ENCODE measurements at regions not wholly inside any gene's neighbourhood (a gene's known extent, or its start where the extent isn't known, plus 50 kb on each side); places are given as distances from the start of the nearest gene placed in this dataset.

DNA sequence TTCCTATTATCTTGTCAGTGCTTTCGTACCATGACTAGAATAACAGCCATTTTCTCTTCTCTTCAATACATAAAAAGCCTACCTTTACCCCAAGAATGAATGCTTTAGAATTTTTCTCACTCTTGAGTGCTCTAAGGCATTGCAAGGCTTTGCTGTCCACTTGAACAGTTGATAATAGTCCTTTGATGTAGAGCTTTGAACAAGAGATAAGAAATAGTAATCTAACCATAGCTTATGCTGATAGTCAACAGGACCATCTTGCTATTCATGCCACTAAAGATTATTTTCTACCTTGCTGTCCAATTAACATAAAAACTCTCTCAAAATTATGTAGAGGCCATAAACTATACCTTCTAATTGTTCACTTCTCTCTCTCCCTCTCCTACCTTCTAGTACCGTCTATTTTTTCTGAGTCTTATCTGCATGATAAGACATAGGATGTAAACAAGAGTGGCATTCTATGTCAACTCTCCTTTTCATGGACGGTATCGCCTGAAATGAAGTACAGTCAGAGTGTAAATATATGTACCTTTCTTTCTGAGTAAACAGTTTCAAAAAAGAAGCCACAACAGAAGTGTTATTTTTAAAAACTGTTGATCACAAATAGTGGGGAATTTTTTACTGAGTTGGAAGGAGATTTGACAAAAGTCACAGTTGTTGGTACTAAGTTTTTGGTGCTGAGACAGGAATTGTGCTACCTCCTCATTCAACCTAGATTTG is 297.9 kb downstream of the NDFIP2 start:
- no peak for TF ChIP-seq CTCF (conservative IDR thresholded peaks at IDR 0.05)
- no peak overlapping the region for H3K27ac ChIP-seq

GRCh38 chr13:79777504-79777903 is 296.5 kb downstream of the NDFIP2 start:
- H3K27ac ChIP-seq, result no peak overlapping the region
- TF ChIP-seq CTCF (conservative IDR thresholded peaks at IDR 0.05), result no peak

DNA sequence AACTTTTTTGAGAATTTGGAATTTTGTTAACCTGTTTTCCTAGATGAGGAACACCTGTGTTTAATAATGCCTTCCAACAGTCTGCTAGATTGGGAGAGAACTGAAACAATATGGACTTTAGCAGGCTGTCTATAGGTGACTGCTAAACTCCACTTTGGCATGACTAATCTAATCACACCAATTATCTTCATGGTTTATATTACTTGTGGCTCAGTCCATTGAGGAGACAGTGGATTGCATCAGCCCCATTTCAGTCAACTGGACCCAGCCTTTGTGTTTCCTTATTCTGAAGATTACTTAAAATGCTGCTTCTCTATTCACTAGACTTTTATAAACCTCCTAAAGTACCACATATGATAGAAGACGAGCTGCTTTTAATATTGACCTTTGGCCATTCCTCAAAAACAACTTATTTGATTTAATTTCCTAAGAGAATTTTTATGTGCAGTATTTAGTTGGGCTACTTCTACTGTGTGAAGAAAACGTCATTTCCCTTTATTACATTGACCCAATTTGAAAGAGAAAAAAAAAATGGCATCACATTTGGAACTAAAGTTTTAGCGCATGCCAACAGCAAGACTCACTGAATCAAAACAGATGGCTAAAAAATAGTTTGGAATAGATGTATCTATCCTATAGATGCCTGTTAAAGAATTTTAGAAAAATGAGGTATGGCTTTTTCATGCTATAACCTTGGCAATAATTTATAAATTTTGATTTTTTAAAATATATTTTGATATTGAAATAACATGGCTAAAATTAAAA is 295.8 kb downstream of the NDFIP2 start:
- no peak overlapping the region for H3K27ac ChIP-seq
- no peak for TF ChIP-seq CTCF (conservative IDR thresholded peaks at IDR 0.05)

- TF ChIP-seq CTCF (conservative IDR thresholded peaks at IDR 0.05), result peak; percentile 79
- H3K27ac ChIP-seq, result no peak overlapping the region
These were observed 294.9 kb downstream of the NDFIP2 start for GRCh38 chr13:79775830-79776229.

DNA sequence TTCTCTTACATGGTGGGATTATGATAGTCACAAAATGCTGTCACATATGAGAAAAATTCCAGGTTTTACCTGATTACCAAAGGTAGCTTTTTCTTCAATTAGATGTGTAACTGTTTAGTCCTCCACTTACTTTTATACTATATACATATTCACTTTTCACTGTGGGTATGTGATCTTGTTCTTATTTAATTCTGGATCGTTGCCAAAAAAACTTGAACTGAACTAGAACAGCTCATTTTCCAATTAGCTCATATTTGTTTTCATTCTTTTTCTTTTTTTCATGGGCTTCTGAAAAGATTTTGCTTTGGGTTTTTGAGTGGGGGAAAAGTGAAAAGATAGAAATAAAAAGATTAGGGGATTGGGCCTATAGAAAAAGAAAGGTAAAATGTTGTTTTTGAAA is 291.9 kb downstream of the NDFIP2 start:
- TF ChIP-seq CTCF (conservative IDR thresholded peaks at IDR 0.05), result no peak
- H3K27ac ChIP-seq, result no peak overlapping the region

DNA sequence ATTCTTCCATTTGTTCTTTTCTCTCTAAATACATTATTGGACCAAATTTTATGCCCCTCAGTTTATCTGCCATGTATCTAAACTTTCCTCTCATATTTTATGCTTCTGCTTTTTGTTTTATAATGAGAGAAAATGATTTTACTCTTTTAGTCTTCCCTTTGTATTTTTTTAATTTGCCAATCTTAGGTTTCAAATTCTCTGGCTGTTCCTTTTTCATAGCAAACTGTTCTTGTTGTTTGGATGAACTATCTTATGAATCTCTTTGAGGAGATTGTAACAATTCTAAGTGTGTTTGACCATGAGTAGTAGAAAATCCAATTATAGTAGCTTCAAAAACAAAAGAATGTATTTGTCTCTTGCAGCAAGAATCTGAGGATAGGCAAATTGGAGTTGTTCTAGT is 290.5 kb downstream of the NDFIP2 start:
- H3K27ac ChIP-seq, result no peak overlapping the region
- TF ChIP-seq CTCF (conservative IDR thresholded peaks at IDR 0.05), result no peak

GRCh38 chr13:79770056-79770455 is 289.1 kb downstream of the NDFIP2 start:
- H3K27ac ChIP-seq, result no peak overlapping the region
- no peak for TF ChIP-seq CTCF (conservative IDR thresholded peaks at IDR 0.05)
